ENCODE measurements at regions not wholly inside any gene's neighbourhood (a gene's known extent, or its start where the extent isn't known, plus 50 kb on each side); places are given as distances from the start of the nearest gene placed in this dataset.

- no peak for TF ChIP-seq TCF12 (IDR thresholded peaks at IDR 0.05; ENCODE audit: low read depth, low read length)
- TF ChIP-seq BRCA1 (IDR thresholded peaks at IDR 0.05; ENCODE audit: low read depth, low read length) = no peak
Measured at GRCh38 chr17:77885678-77886386, 72.7 kb upstream of the TNRC6C start (continued).
